ENCODE measurements at regions not wholly inside any gene's neighbourhood (a gene's known extent, or its start where the extent isn't known, plus 50 kb on each side); places are given as distances from the start of the nearest gene placed in this dataset.

- TF ChIP-seq REST (IDR thresholded peaks at IDR 0.05; ENCODE audit: insufficient replicate concordance, low read depth) (no peak), CTCF (IDR thresholded peaks at IDR 0.05; ENCODE audit: insufficient read depth, low read length) (no peak), POLR2AphosphoS5 (IDR thresholded peaks at IDR 0.05; ENCODE audit: low read depth) (no peak), SPI1 (IDR thresholded peaks at IDR 0.05; ENCODE audit: borderline replicate concordance, low read depth) (no peak), GABPA (IDR thresholded peaks at IDR 0.05; ENCODE audit: low read depth) (no peak)
- H3K27me3 ChIP-seq (ENCODE audit: insufficient read depth, poor library complexity, severe bottlenecking), result peaks cover 2% of the 10 kb centered on the region
- H3K4me3 ChIP-seq (replicated peaks; ENCODE audit: insufficient read depth, low read length), result no peak overlapping the region
- H3K27ac ChIP-seq (replicated peaks), result no peak overlapping the region
- no peak for DNase-seq (ENCODE audit: low read depth in 1 of 2, low spot score in 1 of 2)
These were observed 252.8 kb upstream of the CDH4 start for GRCh38 chr20:60999250-60999649.

GRCh38 chr20:61002090-61002489 is 250.0 kb upstream of the CDH4 start:
- DNase-seq (ENCODE audit: low read depth in 1 of 2, low spot score in 1 of 2), result no peak
- Histone ChIP-seq H3K4me3 (replicated peaks; ENCODE audit: insufficient read depth, low read length) (no peak overlapping the region), H3K27me3 (ENCODE audit: insufficient read depth, poor library complexity, severe bottlenecking) (peaks cover 2% of the 10 kb centered on the region), H3K27ac (replicated peaks) (no peak overlapping the region)
- no peak for TF ChIP-seq POLR2AphosphoS5 (IDR thresholded peaks at IDR 0.05; ENCODE audit: low read depth)
- no peak for TF ChIP-seq CTCF (IDR thresholded peaks at IDR 0.05; ENCODE audit: insufficient read depth, low read length)
- no peak for TF ChIP-seq GABPA (IDR thresholded peaks at IDR 0.05; ENCODE audit: low read depth)
- no peak for TF ChIP-seq SPI1 (IDR thresholded peaks at IDR 0.05; ENCODE audit: borderline replicate concordance, low read depth)

DNA sequence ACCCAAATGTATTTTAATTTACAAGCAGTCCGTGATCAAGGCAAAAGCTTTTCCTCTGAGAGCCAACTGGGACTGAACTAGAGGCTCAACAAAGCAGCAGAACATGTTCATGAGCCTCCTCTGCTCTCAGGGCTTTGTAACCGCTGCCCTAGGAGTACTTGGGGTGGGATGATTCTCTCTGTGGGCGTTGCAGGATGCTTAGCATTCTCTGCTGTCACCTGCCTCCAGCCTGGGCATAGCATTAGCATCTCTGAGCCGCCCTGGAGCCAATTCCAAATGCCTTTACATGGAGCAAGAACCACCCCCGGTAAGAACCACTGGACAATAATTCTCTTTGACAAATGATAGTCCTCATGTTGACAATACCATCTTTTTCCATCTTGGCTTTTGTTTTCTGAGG is 237.6 kb upstream of the CDH4 start:
- DNase-seq (ENCODE audit: low read depth in 1 of 2, low spot score in 1 of 2), result no peak
- no peak overlapping the region for H3K4me3 ChIP-seq (replicated peaks; ENCODE audit: insufficient read depth, low read length)
- no peak overlapping the region for H3K27ac ChIP-seq (replicated peaks)
- TF ChIP-seq GABPA (IDR thresholded peaks at IDR 0.05; ENCODE audit: low read depth) (no peak), REST (IDR thresholded peaks at IDR 0.05; ENCODE audit: insufficient replicate concordance, low read depth) (no peak)
- no peaks in the 10 kb centered on the region for H3K27me3 ChIP-seq (ENCODE audit: insufficient read depth, poor library complexity, severe bottlenecking)

DNA sequence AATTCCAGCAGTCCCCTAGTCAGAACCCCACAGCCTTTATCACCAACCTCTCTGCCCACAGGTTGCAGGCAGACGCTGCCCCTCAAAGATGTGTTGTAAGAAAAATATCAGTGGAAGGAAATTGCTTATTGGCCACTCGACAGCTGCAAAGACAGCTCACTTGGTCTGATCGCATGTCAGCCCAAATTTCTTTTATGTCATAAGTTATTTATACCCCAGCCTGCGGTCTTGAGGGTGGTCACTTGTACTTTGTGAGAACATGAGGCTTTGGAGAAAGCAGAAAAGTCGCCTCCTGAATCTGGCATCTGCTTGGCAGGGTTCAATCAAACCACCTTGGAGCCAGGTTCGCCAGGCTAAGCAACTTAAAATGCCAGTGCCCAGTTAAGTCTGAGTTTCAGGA is 236.5 kb upstream of the CDH4 start:
- H3K27me3 ChIP-seq (ENCODE audit: insufficient read depth, poor library complexity, severe bottlenecking), result no peaks in the 10 kb centered on the region
- DNase-seq (ENCODE audit: low read depth in 1 of 2, low spot score in 1 of 2), result no peak
- TF ChIP-seq POLR2AphosphoS5 (IDR thresholded peaks at IDR 0.05; ENCODE audit: low read depth), result no peak
- no peak for TF ChIP-seq REST (IDR thresholded peaks at IDR 0.05; ENCODE audit: insufficient replicate concordance, low read depth)
- no peak for TF ChIP-seq SPI1 (IDR thresholded peaks at IDR 0.05; ENCODE audit: borderline replicate concordance, low read depth)
- no peak for TF ChIP-seq GABPA (IDR thresholded peaks at IDR 0.05; ENCODE audit: low read depth)
- TF ChIP-seq CTCF (IDR thresholded peaks at IDR 0.05; ENCODE audit: insufficient read depth, low read length), result no peak
- no peak overlapping the region for H3K4me3 ChIP-seq (replicated peaks; ENCODE audit: insufficient read depth, low read length)
- no peak overlapping the region for H3K27ac ChIP-seq (replicated peaks)

All from HL-60 (cell line).